ENCODE measurements at regions not wholly inside any gene's neighbourhood (a gene's known extent, or its start where the extent isn't known, plus 50 kb on each side); places are given as distances from the start of the nearest gene placed in this dataset.

DNA sequence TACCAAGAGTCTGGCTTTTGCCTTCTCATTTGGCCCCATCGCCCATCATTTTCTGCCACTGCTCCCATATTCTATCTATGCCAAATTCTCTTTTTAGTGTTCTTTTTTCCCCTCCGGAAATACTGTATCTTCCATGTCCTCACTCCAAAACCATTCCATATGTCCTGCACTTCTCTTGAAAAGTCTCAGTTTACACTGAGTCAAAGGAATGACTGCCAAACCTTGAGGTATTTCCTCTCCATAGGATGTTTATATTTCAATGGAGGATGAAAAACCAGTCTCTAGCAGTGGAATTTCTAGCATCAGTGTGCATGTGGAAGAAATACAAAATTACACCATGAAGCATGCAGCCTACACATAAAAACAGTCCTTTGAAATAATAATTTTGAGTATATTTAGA is 121.4 kb upstream of the PHYHIPL start:
- Mint-ChIP-seq H3K4me3 (no peak overlapping the region), H3K36me3 (ENCODE audit: low read depth) (no peaks in the 10 kb centered on the region), H3K27me3 (ENCODE audit: insufficient read depth) (peaks cover 8% of the 10 kb centered on the region), H3K27ac (no peak overlapping the region), H3K4me1 (ENCODE audit: low read depth) (peaks cover 7% of the 10 kb centered on the region), H3K9me3 (no peaks in the 10 kb centered on the region)
- no peak for DNase-seq
- no peak for TF ChIP-seq CTCF (IDR thresholded peaks at IDR 0.05)

DNA sequence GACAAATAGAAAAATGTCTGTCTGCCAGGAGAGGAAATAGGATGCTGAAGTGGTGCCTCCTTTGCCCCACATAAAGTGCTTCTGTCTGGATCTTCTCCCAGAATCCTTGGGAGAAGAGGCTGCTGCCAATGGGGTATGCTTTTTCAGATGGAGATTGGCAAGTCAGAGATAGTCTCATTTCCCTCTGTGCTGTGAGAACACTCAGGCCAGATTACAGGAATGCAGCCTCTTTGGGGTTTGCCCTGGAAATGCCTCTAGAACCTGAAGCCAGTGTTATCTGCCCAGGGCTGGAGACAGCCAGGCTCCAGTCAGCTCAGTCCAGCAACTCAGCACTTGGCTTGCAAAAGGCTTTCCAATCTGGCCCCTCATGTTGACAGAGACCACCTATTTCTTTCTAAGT is 119.1 kb upstream of the PHYHIPL start:
- Mint-ChIP-seq H3K4me1 (ENCODE audit: low read depth) (peaks cover 7% of the 10 kb centered on the region), H3K9me3 (no peaks in the 10 kb centered on the region), H3K36me3 (ENCODE audit: low read depth) (no peaks in the 10 kb centered on the region), H3K27ac (no peak overlapping the region), H3K4me3 (no peak overlapping the region), H3K27me3 (ENCODE audit: insufficient read depth) (peaks cover 6% of the 10 kb centered on the region)
- TF ChIP-seq CTCF (IDR thresholded peaks at IDR 0.05), result no peak
- no peak for DNase-seq

DNA sequence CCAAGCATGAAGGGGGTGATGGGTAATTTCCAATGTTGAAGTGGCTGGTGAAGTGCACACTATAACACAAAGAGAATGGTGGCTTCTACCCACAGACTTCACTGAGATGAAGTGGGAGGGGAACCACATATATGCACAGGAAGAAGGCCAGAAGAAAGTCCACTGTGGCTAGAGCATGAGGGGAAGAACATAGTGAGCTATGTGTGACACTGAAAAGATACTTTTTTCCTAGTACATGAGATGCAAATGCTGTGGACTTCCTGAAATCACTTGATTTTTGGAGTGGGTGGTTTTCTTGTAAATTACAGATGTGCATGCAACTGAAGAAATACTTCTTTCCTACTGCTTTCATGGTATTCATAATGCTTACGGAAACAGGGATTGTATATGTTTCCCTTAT is 115.6 kb upstream of the PHYHIPL start:
- Mint-ChIP-seq H3K4me3 (no peak overlapping the region), H3K4me1 (ENCODE audit: low read depth) (no peaks in the 10 kb centered on the region), H3K9me3 (no peaks in the 10 kb centered on the region), H3K27me3 (ENCODE audit: insufficient read depth) (peaks cover 6% of the 10 kb centered on the region), H3K27ac (no peak overlapping the region), H3K36me3 (ENCODE audit: low read depth) (no peaks in the 10 kb centered on the region)
- TF ChIP-seq CTCF (IDR thresholded peaks at IDR 0.05), result no peak
- no peak for DNase-seq

GRCh38 chr10:59063491-59063890 is 113.0 kb upstream of the PHYHIPL start:
- Mint-ChIP-seq H3K27me3 (ENCODE audit: insufficient read depth) (peaks cover 1% of the 10 kb centered on the region; the same call in 1 of the 2 replicates), H3K9me3 (no peaks in the 10 kb centered on the region), H3K27ac (no peak overlapping the region), H3K4me3 (no peak overlapping the region), H3K4me1 (ENCODE audit: low read depth) (no peaks in the 10 kb centered on the region), H3K36me3 (ENCODE audit: low read depth) (no peaks in the 10 kb centered on the region)
- no peak for TF ChIP-seq CTCF (IDR thresholded peaks at IDR 0.05)
- no peak for DNase-seq

GRCh38 chr10:59064080-59064692 is 112.3 kb upstream of the PHYHIPL start:
- Mint-ChIP-seq H3K27me3 (ENCODE audit: insufficient read depth) (no peaks in the 10 kb centered on the region; the same call in 1 of the 2 replicates), H3K9me3 (no peaks in the 10 kb centered on the region), H3K36me3 (ENCODE audit: low read depth) (no peaks in the 10 kb centered on the region), H3K4me3 (no peak overlapping the region), H3K27ac (no peak overlapping the region), H3K4me1 (ENCODE audit: low read depth) (no peaks in the 10 kb centered on the region)
- DNase-seq, result no peak
- TF ChIP-seq CTCF (IDR thresholded peaks at IDR 0.05), result no peak

Data from HFFc6 (cell line).